ENCODE measurements at regions not wholly inside any gene's neighbourhood (a gene's known extent, or its start where the extent isn't known, plus 50 kb on each side); places are given as distances from the start of the nearest gene placed in this dataset.

DNA sequence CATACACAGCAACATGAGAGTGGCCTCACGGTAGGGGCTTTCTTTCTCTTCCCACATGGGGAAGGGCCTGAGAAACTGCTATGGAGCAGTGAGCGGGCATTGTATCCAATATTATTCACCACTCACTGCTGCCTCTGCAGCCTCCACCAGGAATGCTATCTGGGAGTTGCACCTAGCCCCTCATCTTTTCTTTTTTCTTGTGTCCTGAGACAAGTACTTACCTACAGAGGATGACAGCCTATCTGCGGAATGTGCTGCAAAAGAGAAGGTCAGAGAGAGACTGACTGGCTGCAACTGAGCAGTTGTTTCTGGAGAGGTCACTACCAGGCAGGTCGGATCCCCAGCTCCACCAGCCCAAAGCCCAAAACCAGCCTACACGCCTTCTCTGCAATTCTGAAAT is 52.1 kb upstream of the HTATIP2 start:
- Histone ChIP-seq H3K4me3 (ENCODE audit: low read depth, low read length, poor library complexity, severe bottlenecking) (no peak overlapping the region), H2AFZ (ENCODE audit: low read length) (no peak overlapping the region), H3K36me3 (ENCODE audit: insufficient read depth, low read length) (no peaks in the 10 kb centered on the region), H3K4me2 (ENCODE audit: low read length) (no peak overlapping the region), H3K4me1 (ENCODE audit: insufficient read depth, low read length, poor library complexity, severe bottlenecking) (no peaks in the 10 kb centered on the region), H3K79me2 (ENCODE audit: insufficient read depth, low read depth, low read length) (no peaks in the 10 kb centered on the region), H4K20me1 (ENCODE audit: insufficient read depth, low read length) (no peaks in the 10 kb centered on the region), H3K9me2 (ENCODE audit: insufficient read depth, low read length) (no peaks in the 10 kb centered on the region), H3K9me3 (ENCODE audit: low read length) (no peaks in the 10 kb centered on the region), H3K27ac (ENCODE audit: low read depth, low read length, poor library complexity, severe bottlenecking) (no peak overlapping the region)
- no peak for TF ChIP-seq EZH2phosphoT487 (IDR thresholded peaks at IDR 0.05; ENCODE audit: borderline replicate concordance, low read depth, low read length)
- TF ChIP-seq, protein P1, sequence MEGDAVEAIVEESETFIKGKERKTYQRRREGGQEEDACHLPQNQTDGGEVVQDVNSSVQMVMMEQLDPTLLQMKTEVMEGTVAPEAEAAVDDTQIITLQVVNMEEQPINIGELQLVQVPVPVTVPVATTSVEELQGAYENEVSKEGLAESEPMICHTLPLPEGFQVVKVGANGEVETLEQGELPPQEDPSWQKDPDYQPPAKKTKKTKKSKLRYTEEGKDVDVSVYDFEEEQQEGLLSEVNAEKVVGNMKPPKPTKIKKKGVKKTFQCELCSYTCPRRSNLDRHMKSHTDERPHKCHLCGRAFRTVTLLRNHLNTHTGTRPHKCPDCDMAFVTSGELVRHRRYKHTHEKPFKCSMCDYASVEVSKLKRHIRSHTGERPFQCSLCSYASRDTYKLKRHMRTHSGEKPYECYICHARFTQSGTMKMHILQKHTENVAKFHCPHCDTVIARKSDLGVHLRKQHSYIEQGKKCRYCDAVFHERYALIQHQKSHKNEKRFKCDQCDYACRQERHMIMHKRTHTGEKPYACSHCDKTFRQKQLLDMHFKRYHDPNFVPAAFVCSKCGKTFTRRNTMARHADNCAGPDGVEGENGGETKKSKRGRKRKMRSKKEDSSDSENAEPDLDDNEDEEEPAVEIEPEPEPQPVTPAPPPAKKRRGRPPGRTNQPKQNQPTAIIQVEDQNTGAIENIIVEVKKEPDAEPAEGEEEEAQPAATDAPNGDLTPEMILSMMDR (conservative IDR thresholded peaks at IDR 0.05; ENCODE audit: low read length), result no peak
- DNase-seq (ENCODE audit: low spot score), result no peak
- no TSS peak for BruUV-seq (replicated peaks)
- POLR2A ChIA-PET, result no interaction called here
- intact Hi-C loops (cut with micrococcal nuclease; ENCODE audit: unreplicated experiment), result no loop called here
- CTCF ChIA-PET (ENCODE audit: unreplicated experiment), result no interaction called here

DNA sequence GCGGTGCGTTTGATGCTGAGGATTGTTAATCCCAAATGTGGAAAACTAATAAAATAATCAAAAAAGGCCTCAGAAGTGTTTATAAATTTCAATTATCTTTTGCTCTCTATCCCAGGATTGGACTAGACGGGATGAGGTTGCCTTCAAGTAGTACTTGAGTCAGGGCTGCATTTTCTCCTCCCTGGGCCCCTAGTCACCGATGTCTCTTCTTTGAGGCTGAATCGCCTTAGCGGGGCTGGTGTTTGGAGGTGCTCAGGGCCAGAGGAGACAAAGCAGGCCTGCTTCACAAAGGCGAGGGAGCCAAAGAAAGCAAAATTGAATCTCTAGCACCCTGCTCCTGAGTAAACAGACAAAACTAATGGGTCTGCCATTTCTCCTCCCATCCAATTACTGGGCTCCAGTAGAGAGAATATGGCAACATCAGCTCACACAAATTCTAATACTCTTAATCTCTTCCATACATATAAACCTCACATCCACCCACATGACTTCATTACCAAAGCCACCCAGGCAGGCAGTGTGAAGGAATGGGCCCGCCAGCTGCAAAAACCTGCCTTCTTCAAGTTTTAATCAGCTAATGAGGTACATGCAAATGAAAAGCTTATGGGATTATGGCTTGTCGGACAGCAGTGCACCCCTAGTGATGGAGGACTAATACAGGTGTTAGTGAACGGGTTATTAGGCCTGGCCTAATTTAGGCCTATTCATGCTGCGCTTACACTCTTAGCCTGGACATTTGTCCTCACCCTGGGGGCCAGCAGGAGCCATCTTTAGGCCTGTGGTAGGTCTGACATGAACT is 52.7 kb upstream of the HTATIP2 start:
- POLR2A ChIA-PET, result no interaction called here
- Histone ChIP-seq H3K4me1 (ENCODE audit: insufficient read depth, low read length, poor library complexity, severe bottlenecking) (no peaks in the 10 kb centered on the region), H3K79me2 (ENCODE audit: insufficient read depth, low read depth, low read length) (no peaks in the 10 kb centered on the region), H2AFZ (ENCODE audit: low read length) (no peak overlapping the region), H3K9me2 (ENCODE audit: insufficient read depth, low read length) (no peaks in the 10 kb centered on the region), H3K4me2 (ENCODE audit: low read length) (no peak overlapping the region), H3K4me3 (ENCODE audit: low read depth, low read length, poor library complexity, severe bottlenecking) (no peak overlapping the region), H3K9me3 (ENCODE audit: low read length) (no peaks in the 10 kb centered on the region), H4K20me1 (ENCODE audit: insufficient read depth, low read length) (no peaks in the 10 kb centered on the region), H3K27ac (ENCODE audit: low read depth, low read length, poor library complexity, severe bottlenecking) (no peak overlapping the region), H3K36me3 (ENCODE audit: insufficient read depth, low read length) (no peaks in the 10 kb centered on the region)
- BruUV-seq (replicated peaks), result no TSS peak
- DNase-seq (ENCODE audit: low spot score), result no peak
- TF ChIP-seq EZH2phosphoT487 (IDR thresholded peaks at IDR 0.05; ENCODE audit: borderline replicate concordance, low read depth, low read length), result no peak
- TF ChIP-seq, protein P1 (conservative IDR thresholded peaks at IDR 0.05; ENCODE audit: low read length), result no peak
- intact Hi-C loops (cut with micrococcal nuclease; ENCODE audit: unreplicated experiment), result no loop called here
- CTCF ChIA-PET (ENCODE audit: unreplicated experiment), result no interaction called here

DNA sequence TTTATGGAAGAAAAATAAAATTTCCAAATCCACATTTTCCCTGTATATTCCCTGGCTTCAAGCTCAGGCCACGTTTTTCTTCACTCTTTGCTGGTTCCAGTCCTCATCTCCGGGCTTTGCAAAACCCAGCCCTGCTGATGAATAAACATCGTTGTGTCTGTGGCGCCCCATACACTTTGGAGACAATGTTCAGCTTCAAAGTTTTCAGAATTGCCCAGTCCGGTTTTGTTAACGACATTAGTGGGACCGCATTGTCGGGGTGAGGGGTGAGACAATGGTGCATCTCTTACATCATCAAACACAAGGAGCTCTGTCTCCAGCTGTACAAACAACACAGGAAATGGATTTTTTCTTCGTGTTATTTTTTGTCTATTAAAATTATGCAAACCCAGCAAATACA is 53.4 kb upstream of the HTATIP2 start:
- no peaks in the 10 kb centered on the region for H3K4me1 ChIP-seq (ENCODE audit: insufficient read depth, low read length, poor library complexity, severe bottlenecking)
- no peaks in the 10 kb centered on the region for H3K36me3 ChIP-seq (ENCODE audit: insufficient read depth, low read length)
- no TSS peak for BruUV-seq (replicated peaks)
- no peak overlapping the region for H3K27ac ChIP-seq (ENCODE audit: low read depth, low read length, poor library complexity, severe bottlenecking)
- intact Hi-C loops (cut with micrococcal nuclease; ENCODE audit: unreplicated experiment), result no loop called here
- H3K9me3 ChIP-seq (ENCODE audit: low read length), result no peaks in the 10 kb centered on the region
- CTCF ChIA-PET (ENCODE audit: unreplicated experiment), result no interaction called here
- no peak overlapping the region for H3K4me3 ChIP-seq (ENCODE audit: low read depth, low read length, poor library complexity, severe bottlenecking)
- no peaks in the 10 kb centered on the region for H3K9me2 ChIP-seq (ENCODE audit: insufficient read depth, low read length)
- H2AFZ ChIP-seq (ENCODE audit: low read length), result no peak overlapping the region
- TF ChIP-seq, protein P1 (conservative IDR thresholded peaks at IDR 0.05; ENCODE audit: low read length), result no peak
- TF ChIP-seq EZH2phosphoT487 (IDR thresholded peaks at IDR 0.05; ENCODE audit: borderline replicate concordance, low read depth, low read length), result no peak
- POLR2A ChIA-PET, result no interaction called here
- no peaks in the 10 kb centered on the region for H4K20me1 ChIP-seq (ENCODE audit: insufficient read depth, low read length)
- DNase-seq (ENCODE audit: low spot score), result no peak
- no peaks in the 10 kb centered on the region for H3K79me2 ChIP-seq (ENCODE audit: insufficient read depth, low read depth, low read length)
- no peak overlapping the region for H3K4me2 ChIP-seq (ENCODE audit: low read length)

All from OCI-LY7 (cell line).